Activated T-helper 2 cell treated with anti-CD3 and anti-CD28 coated beads, Interferon-gamma antibody, Interleukin-2, Interleukin-4, amounts not matched to agents 10 μg/mL and 5 μg/mL and 100 μg/mL, durations not matched to agents 14 hours and 24 hours and 36 hours (primary cell): ENCODE measurements at regions not wholly inside any gene's neighbourhood (a gene's known extent, or its start where the extent isn't known, plus 50 kb on each side); places are given as distances from the start of the nearest gene placed in this dataset.
"Not testable (repeated sequence)": the region's sequence is repeated elsewhere in the genome, so short reads cannot be mapped to it uniquely, and the experiment has no call there.

Source experiments
- DNase-seq: peaks from one replicate; pipeline ENCODE4 v3.0.0; 2021; ENCODE audit warnings: low spot score
- H3K27ac Mint-ChIP-seq: one replicate; pipeline ENCODE4 v1.8.0; 2021; ENCODE audit warnings: mixed read lengths
- H3K27me3 Mint-ChIP-seq: one replicate; pipeline ENCODE4 v1.8.0; 2021; ENCODE audit warnings: low read depth, mixed read lengths
- H3K36me3 Mint-ChIP-seq: one replicate; pipeline ENCODE4 v1.8.0; 2021; ENCODE audit warnings: low read depth, mixed read lengths
- H3K4me1 Mint-ChIP-seq: one replicate; pipeline ENCODE4 v1.8.0; 2021; ENCODE audit warnings: low read depth, mixed read lengths
- H3K4me3 Mint-ChIP-seq: one replicate; pipeline ENCODE4 v1.8.0; 2021; ENCODE audit warnings: low read depth, mild to moderate bottlenecking, moderate library complexity, mixed read lengths
- H3K9me3 Mint-ChIP-seq: one replicate; pipeline ENCODE4 v1.8.0; 2021; ENCODE audit warnings: mixed read lengths
- intact Hi-C: fragments of 100-400 bp; cut with micrococcal nuclease; formaldehyde crosslinking; loops from one replicate; pipeline ENCODE4 v1.15.1; 2023

DNA sequence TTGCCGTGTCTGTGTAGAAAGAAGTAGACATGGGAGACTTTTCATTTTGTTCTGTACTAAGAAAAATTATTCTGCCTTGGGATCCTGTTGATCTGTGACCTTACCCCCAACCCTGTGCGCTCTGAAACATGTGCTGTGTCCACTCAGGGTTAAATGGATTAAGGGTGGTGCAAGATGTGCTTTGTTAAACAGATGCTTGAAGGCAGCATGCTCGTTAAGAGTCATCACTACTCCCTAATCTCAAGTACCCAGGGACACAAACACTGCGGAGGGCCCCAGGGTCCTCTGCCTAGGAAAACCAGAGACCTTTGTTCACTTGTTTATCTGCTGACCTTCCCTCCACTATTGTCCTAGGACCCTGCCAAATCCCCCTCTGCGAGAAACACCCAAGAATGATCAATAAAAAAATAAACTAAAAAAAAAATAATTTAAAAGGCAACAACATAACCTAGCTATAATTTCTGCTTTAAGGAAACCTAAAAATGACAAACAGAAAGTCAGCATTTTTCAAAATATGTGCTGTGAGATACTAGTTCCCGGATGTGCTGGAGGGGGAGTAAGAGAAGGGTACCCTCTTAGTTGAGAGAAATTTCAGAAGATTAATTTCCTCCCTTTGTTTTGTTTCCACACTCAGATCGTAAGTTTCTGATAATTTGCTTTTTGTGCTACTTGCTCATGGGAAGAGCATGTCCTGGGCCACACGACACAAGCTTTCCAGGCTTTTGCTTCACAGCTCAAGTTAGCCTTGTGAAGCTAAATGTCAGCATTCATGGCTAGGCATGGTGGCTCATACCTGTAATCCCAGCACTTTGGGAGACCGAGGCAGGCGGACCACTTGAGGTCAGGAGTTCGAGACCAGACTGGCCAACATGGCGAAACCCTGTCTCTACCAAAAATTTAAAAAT lies 64.7 kb upstream of the CAPRIN1 start:
- H3K27ac Mint-ChIP-seq, H3K36me3 Mint-ChIP-seq, H3K27me3 Mint-ChIP-seq, H3K4me3 Mint-ChIP-seq, DNase-seq, H3K9me3 Mint-ChIP-seq, H3K4me1 Mint-ChIP-seq, intact Hi-C loops: not testable (repeated sequence)

DNA sequence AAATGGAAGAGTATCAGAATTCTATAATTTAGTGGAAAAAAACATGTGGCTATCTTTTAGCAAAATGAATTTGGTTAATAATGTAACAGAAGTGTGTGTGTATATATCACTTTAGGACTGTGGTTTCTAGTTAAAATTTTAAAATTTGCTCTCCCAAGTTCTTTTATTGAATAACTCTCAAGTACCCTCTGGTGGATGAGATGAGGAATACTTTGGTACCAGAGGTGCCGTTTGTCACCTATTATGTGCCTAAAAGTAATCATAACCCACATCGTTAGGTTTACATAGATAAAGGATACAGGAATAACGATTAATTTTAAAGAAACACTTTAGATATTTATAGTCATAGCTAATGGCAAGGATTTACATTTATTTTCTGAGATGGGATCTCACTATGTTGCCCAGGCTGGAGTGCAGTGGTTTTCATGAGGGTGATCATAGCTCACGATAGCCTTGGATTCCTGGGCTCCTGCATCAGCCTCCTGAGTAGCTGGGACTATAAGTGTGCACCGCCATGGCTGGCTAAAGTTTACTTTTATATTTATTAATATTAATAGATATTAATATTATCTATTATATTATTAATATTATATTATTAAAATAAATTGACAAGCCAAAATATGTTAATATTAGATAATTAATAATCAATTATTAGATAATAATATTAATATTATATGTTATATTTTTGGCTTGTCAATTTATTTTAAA lies 66.7 kb upstream of the CAPRIN1 start:
- no peak overlapping the region for H3K4me3 Mint-ChIP-seq
- intact Hi-C loops: no loop called here

DNA sequence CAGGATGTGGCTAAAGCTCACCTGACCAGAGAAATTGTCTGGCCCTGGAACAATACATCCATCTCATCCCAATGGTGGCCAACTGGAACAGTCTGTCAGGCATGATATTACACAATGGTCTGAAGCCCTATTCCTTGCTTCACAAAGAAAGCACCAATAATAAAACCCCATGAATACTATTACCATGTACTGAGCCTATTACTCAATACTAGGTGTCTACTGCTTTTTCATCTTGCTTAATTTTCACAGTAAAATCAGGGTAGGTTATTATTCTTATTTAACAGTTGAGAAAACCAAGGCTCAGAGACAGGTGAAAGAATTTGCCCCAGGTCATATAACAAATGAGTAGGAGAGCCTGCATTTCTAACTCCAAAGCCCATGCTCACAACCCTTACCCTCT lies 68.9 kb upstream of the CAPRIN1 start:
- DNase-seq: no peak
- no peaks in the 10 kb centered on the region for H3K4me1 Mint-ChIP-seq
- no peak overlapping the region for H3K27ac Mint-ChIP-seq
- H3K36me3 Mint-ChIP-seq: no peaks in the 10 kb centered on the region
- peaks cover 16% of the 10 kb centered on the region for H3K27me3 Mint-ChIP-seq
- intact Hi-C loops: no loop called here
- H3K4me3 Mint-ChIP-seq: no peak overlapping the region
- H3K9me3 Mint-ChIP-seq: no peaks in the 10 kb centered on the region

More for the DNA sequence above, 66.7 kb upstream of the CAPRIN1 start:
- no peak overlapping the region for H3K27ac Mint-ChIP-seq
- H3K36me3 Mint-ChIP-seq: no peaks in the 10 kb centered on the region
- peaks cover 12% of the 10 kb centered on the region for H3K27me3 Mint-ChIP-seq
- H3K9me3 Mint-ChIP-seq: no peaks in the 10 kb centered on the region
- no peak for DNase-seq
- H3K4me1 Mint-ChIP-seq: no peaks in the 10 kb centered on the region

DNA sequence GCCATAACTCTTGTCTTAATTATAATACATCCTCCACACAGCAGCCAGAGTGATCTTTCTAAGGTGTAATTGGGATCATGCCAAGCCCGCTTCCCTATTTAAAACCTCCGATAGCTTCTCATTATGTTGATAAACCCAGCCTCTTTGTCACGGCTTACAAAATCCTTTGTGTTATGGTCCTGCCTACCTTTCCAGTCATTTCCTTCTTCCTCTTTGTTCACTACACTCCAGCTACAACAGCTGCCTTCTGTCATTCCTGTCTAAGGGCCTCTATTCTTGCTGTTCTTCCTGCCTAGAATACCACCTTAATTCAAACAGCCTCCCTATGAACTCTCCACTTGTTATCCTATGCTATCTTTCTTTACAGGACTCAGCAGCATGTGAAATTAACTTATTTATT lies 70.6 kb upstream of the CAPRIN1 start:
- no peaks in the 10 kb centered on the region for H3K9me3 Mint-ChIP-seq

DNA sequence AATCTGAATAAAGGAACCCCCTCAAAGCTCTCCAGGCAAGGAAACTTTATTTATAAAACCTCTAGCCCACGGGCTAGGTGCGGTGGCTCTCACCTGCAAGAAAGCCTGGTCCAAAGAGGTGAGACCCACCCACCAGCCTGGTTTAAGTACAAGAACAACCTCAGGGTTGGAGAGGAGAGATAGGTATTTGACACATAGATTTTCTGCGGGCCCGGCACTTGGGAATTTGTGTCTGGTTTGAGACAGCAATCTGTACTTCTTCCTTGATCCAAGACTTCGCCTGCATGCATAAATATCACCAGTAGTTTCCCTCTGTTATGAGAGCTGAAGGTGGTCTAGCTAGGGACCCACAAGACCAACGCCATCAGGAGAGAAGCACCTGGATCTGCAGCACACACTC lies 73.2 kb upstream of the CAPRIN1 start:
- Mint-ChIP-seq H3K27me3 (peaks cover 19% of the 10 kb centered on the region), H3K4me1 (no peaks in the 10 kb centered on the region)

More for the DNA sequence above, 70.6 kb upstream of the CAPRIN1 start:
- Mint-ChIP-seq H3K27ac (no peak overlapping the region), H3K4me3 (no peak overlapping the region), H3K4me1 (no peaks in the 10 kb centered on the region), H3K36me3 (no peaks in the 10 kb centered on the region), H3K27me3 (peaks cover 16% of the 10 kb centered on the region)
- DNase-seq: no peak
- intact Hi-C loops: no loop called here

DNA sequence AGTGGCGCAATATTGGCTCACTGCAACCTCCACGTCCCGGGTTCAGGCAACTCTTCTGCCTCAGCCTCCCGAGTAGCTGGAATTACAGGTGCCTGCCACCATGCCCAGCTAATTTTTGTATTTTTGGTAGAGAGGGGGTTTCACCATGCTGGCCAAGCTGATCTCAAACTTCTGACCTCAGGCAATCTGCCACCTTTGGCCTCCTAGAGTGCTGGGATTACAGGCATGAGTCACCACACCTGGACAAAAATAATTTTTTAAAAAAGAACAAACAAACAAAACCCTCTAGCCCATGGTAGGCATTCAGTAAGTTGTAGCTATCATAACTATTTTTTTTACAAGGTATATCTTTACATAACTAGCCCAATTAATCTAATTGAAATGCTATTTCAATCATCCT lies 73.9 kb upstream of the CAPRIN1 start:
- Mint-ChIP-seq H3K36me3 (no peaks in the 10 kb centered on the region), H3K4me1 (no peaks in the 10 kb centered on the region), H3K27me3 (peaks cover 19% of the 10 kb centered on the region), H3K27ac (no peak overlapping the region), H3K4me3 (no peak overlapping the region), H3K9me3 (no peaks in the 10 kb centered on the region)
- intact Hi-C loops: no loop called here
- no peak for DNase-seq

More for the DNA sequence above, 73.2 kb upstream of the CAPRIN1 start:
- no peaks in the 10 kb centered on the region for H3K9me3 Mint-ChIP-seq
- no peak overlapping the region for H3K4me3 Mint-ChIP-seq
- no peak for DNase-seq
- no peaks in the 10 kb centered on the region for H3K36me3 Mint-ChIP-seq
- H3K27ac Mint-ChIP-seq: no peak overlapping the region
- intact Hi-C loops: no loop called here

DNA sequence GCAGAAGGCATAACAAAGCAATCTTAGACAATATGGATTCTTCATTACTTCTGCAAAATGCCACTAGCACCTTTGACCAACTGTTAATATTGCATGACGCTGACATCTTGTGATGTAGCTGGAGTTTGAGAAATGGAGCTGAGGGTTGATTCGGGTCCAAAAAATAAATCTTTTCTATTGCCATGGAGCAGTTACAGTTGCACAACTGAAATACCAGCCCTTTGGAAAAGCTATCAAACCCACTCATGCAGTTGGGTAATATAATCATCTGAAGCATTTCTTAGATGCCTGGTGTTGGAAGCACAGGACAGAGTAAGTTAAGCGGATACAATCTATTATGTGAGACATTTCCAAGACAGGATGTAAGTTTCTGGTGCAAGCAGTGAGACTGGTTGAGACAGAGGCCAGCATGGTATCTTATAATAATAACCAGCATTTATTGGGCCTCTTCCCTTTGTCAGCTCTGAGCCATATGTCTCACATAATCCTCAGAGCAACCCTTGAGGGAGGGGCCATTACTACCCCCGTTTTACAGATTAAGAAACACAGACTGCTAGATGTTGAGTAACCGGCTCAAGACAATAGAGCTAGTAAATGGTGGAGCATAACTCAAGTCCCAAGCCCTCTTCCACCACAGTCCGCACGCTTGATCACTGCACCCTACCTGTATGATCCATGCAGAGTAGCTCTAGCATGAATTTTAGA lies 74.9 kb upstream of the CAPRIN1 start:
- Mint-ChIP-seq H3K4me1 (no peaks in the 10 kb centered on the region), H3K4me3 (no peak overlapping the region)

DNA sequence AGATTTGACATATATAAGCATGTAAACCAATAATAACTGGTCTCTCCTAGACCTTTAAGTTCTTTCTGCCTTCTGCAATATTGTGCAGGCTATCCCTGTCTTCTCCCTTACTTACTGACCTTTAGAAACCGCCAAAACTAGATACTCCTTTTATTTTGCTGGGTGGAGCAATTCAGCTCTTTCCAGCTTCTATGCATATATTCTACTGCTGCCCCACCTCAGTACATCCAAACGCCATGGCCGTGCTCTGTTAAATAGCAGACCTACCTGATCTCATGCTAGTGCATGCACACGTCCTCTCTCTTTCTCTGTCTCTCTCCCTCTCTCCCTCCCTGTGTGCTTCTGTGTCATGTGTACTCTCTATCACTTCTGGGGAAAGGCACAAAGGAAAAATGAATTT lies 76.7 kb upstream of the CAPRIN1 start:
- no peak for DNase-seq
- Mint-ChIP-seq H3K27ac (no peak overlapping the region), H3K36me3 (no peaks in the 10 kb centered on the region), H3K27me3 (peaks cover 14% of the 10 kb centered on the region), H3K4me3 (no peak overlapping the region), H3K4me1 (no peaks in the 10 kb centered on the region), H3K9me3 (no peaks in the 10 kb centered on the region)
- intact Hi-C loops: no loop called here

More for the DNA sequence above, 74.9 kb upstream of the CAPRIN1 start:
- DNase-seq: no peak
- Mint-ChIP-seq H3K9me3 (no peaks in the 10 kb centered on the region), H3K27ac (no peak overlapping the region), H3K27me3 (peaks cover 19% of the 10 kb centered on the region), H3K36me3 (no peaks in the 10 kb centered on the region)
- intact Hi-C loops: no loop called here

DNA sequence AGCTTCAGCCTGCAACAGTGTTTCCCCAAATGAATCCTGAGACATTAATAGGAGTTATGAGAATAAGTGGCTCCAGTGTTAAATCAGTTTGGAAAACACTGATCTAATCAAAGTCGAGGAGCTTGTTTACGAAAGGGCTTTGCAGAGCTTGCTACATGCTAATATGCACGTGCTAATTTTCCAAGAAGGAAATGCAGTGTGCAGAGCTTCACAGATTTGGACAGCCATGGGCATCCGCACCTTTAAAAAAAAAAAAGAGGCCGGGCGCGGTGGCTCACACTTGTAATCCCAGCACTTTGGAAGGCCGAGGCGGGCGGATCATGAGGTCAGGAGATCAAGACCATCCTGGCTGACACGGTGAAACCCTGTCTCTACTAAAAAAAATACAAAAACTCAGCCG lies 79.7 kb upstream of the LMO2 start:
- not testable (repeated sequence) for H3K9me3 Mint-ChIP-seq, DNase-seq, H3K36me3 Mint-ChIP-seq, H3K4me1 Mint-ChIP-seq, H3K4me3 Mint-ChIP-seq, H3K27ac Mint-ChIP-seq
- intact Hi-C loops: loop anchor here (1.0 kb wide), 1 partner anchor 113 kb away; no protein-coding TSS in a partner anchor
- peaks cover 15% of the 10 kb centered on the region for H3K27me3 Mint-ChIP-seq

DNA sequence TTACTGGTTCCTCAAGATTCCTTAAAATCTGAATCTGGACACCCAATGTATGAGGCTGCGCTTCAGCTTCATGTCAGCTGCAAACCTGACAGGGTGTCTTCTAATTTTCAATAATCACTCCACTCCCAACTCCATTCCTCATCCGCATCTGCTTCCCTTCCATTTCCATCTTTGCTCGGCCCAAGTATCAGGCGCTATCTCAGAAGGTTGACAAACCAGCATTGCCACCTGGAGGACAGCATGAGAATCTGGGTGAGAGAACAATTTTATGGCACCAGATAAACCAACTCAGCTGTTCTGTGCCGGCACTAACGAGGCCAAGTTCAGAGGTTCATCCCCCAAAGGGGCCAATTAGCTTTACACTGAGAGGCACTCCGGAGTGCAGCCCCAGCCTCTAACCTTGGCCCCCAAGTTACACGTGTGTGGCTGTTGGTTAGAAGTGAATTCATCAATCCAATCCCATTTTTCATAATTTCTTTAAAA lies 79.1 kb upstream of the LMO2 start:
- H3K4me3 Mint-ChIP-seq: no peak overlapping the region
- no peaks in the 10 kb centered on the region for H3K36me3 Mint-ChIP-seq
- H3K9me3 Mint-ChIP-seq: no peaks in the 10 kb centered on the region
- H3K27me3 Mint-ChIP-seq: peaks cover 16% of the 10 kb centered on the region
- no peak overlapping the region for H3K27ac Mint-ChIP-seq
- DNase-seq: no peak
- no peaks in the 10 kb centered on the region for H3K4me1 Mint-ChIP-seq
- intact Hi-C loops: loop anchor here (1.0 kb wide), 1 partner anchor 113 kb away; no protein-coding TSS in a partner anchor

DNA sequence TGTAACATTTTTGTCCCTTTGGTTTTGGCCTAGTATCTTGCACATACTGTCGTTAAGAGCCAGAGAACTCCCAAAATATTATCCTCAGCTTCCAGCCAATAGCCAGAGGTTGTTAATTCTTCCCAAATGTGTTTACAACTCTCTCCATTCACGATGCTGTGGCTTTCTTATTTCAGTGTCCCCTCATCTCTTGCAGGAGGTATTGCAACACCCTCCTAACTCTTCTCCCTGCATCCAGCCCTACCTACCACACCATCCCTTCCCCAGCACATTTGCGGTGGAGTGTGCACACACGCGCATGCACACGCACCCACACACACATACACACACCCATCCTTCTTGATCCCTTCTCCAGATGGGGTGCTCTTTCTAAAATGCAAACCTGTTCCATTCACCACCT lies 75.6 kb upstream of the LMO2 start:
- Mint-ChIP-seq H3K36me3 (no peaks in the 10 kb centered on the region), H3K4me1 (no peaks in the 10 kb centered on the region), H3K27ac (no peak overlapping the region), H3K4me3 (no peak overlapping the region), H3K9me3 (no peaks in the 10 kb centered on the region), H3K27me3 (peaks cover 21% of the 10 kb centered on the region)
- no peak for DNase-seq
- intact Hi-C loops: no loop called here

DNA sequence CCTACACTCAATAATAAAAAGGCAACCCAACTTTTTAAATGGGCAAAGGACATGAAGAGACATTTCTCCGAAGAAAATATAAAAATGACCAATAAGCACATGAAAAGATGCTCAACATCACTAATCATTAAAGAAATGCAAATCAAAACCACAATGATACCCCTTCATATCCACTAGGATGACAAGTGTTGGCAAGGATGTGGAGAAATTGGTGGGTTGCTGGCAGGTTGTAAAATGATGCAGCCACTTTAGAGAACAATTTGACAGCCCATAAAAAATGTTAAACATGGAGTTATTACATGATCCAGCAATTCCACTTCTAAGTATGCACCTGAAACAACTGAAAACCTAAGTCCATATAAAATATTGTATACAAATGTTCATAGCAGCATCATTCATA lies 73.2 kb upstream of the LMO2 start:
- peaks cover 26% of the 10 kb centered on the region for H3K27me3 Mint-ChIP-seq
- no peak for DNase-seq
- intact Hi-C loops: no loop called here
- H3K27ac Mint-ChIP-seq: no peak overlapping the region
- H3K9me3 Mint-ChIP-seq: no peaks in the 10 kb centered on the region
- no peaks in the 10 kb centered on the region for H3K36me3 Mint-ChIP-seq
- H3K4me3 Mint-ChIP-seq: no peak overlapping the region
- H3K4me1 Mint-ChIP-seq: no peaks in the 10 kb centered on the region
